GM12878 (cell line): ENCODE measurements at regions not wholly inside any gene's neighbourhood (a gene's known extent, or its start where the extent isn't known, plus 50 kb on each side); places are given as distances from the start of the nearest gene placed in this dataset.

Experiments
- CBX5 ChIP-seq: sonication (generic); IDR thresholded peaks from 2 replicates; pipeline ENCODE4 v1.6.1; 2016; ENCODE audit warnings: low read depth, moderate library complexity, mild to moderate bottlenecking, inconsistent platforms
- CTCF ChIP-seq, 3 experiments: IDR thresholded peaks in 2 of 3; conservative IDR thresholded peaks in 1 of 3; 2 replicates each; pipeline ENCODE4 v1.5.1; 2011; ENCODE audit warnings: low read depth in 3 of 3, low read length in 3 of 3, mild to moderate bottlenecking in 3 of 3, control low read depth in 2 of 3, moderate library complexity in 2 of 3, inconsistent platforms in 1 of 3, mixed read lengths in 1 of 3; ENCODE audit not compliant: control insufficient read depth in 2 of 3, insufficient read depth in 1 of 3; ENCODE audit errors: extremely low read depth in 1 of 3
- NFYB ChIP-seq: IDR thresholded peaks from 2 replicates; pipeline ENCODE4 v1.6.1; 2011; ENCODE audit warnings: low read depth, mild to moderate bottlenecking, low read length, improper control_type of control experiment, moderate library complexity; ENCODE audit not compliant: insufficient read depth
- TCF12 ChIP-seq: IDR thresholded peaks from 2 replicates; pipeline ENCODE4 v1.6.1; 2011; ENCODE audit warnings: low read depth, mild to moderate bottlenecking, low read length

GRCh38 chr3:80007522-80007921 is 239.7 kb upstream of the ROBO1 start:
- TF ChIP-seq TCF12 (no peak), CBX5 (no peak), NFYB (no peak), CTCF (IDR thresholded peaks at IDR 0.05 in 2 of 3, conservative IDR thresholded peaks at IDR 0.05 in 1 of 3; ENCODE audit: control insufficient read depth in 2 of 3, extremely low read depth in 1 of 3, insufficient read depth in 1 of 3, low read depth in 3 of 3, low read length in 3 of 3) (no peak)
